H1 (cell line): ENCODE measurements at regions not wholly inside any gene's neighbourhood (a gene's known extent, or its start where the extent isn't known, plus 50 kb on each side); places are given as distances from the start of the nearest gene placed in this dataset.

Experiments used
- CTCF ChIA-PET: fragments of 300-600 bp; sonication (Branson Sonifier 250); formaldehyde crosslinking; loops from one replicate; lab custom pipeline; 2021; ENCODE audit not compliant: partially characterized antibody; lab: Charles Lee
- POLR2A ChIA-PET: fragments of 300-600 bp; sonication (Branson Sonifier 250); formaldehyde crosslinking; loops from one replicate; lab custom pipeline; 2021; ENCODE audit warnings: inconsistent platforms; ENCODE audit not compliant: partially characterized antibody; lab: Charles Lee
- DNase-seq, 2 experiments: peaks; one replicate each; pipeline versions ENCODE4 v3.0.0 to v3.0.0-alpha.2; 2010 to 2022; ENCODE audit warnings: low spot score in 2 of 2, low read depth in 1 of 2, mixed read lengths in 1 of 2
- FAIRE-seq: peaks from 2 replicates; lab custom pipeline; 2011; peaks lifted over from hg19 to GRCh38; lab: Jason Lieb, UNC
- H2AFZ ChIP-seq: 2 replicates; pipeline ENCODE4 v1.8.1; 2012; ENCODE audit warnings: low read length, inconsistent platforms
- H2AK5ac ChIP-seq: 2 replicates; pipeline ENCODE4 v1.6.1; 2013; ENCODE audit warnings: low read depth, low read length
- H2BK120ac ChIP-seq: replicated peaks from 2 replicates; pipeline ENCODE3; 2013; ENCODE audit warnings: low read depth, low read length, inconsistent platforms
- H2BK12ac ChIP-seq: 2 replicates; pipeline ENCODE4 v1.6.1; 2013; ENCODE audit warnings: low read depth, low read length
- H2BK15ac ChIP-seq: 2 replicates; pipeline ENCODE4 v1.6.1; 2013; ENCODE audit warnings: low read length
- H2BK20ac ChIP-seq: 2 replicates; pipeline ENCODE4 v1.6.1; 2013; ENCODE audit warnings: low read length
- H2BK5ac ChIP-seq: 2 replicates; pipeline ENCODE4 v1.6.1; 2013; ENCODE audit warnings: low read depth, low read length
- H3K14ac ChIP-seq: 2 replicates; pipeline ENCODE4 v1.6.1; 2013; ENCODE audit warnings: inconsistent platforms; ENCODE audit not compliant: insufficient read length
- H3K18ac ChIP-seq: 2 replicates; pipeline ENCODE4 v1.6.1; 2013; ENCODE audit warnings: low read length; ENCODE audit errors: extremely low read depth
- H3K23ac ChIP-seq: 2 replicates; pipeline ENCODE4 v1.6.1; 2013; ENCODE audit warnings: inconsistent platforms; ENCODE audit not compliant: insufficient read length
- H3K23me2 ChIP-seq: 2 replicates; pipeline ENCODE4 v1.6.1; 2013; ENCODE audit warnings: low read depth, low read length
- H3K27ac ChIP-seq: 2 replicates; pipeline ENCODE4 v1.6.1; 2011; ENCODE audit warnings: low read depth, low read length, inconsistent platforms
- H3K27me3 ChIP-seq, 4 experiments: replicated peaks in 1 of 4; 1 replicate in 1 of 4; 2 replicates in 3 of 4; pipeline versions ENCODE4 v1.6.1 to v1.8.1; 2011 to 2013; ENCODE audit warnings: low read length in 3 of 4, mild to moderate bottlenecking in 3 of 4, inconsistent platforms in 2 of 4, mixed read lengths in 2 of 4, moderate library complexity in 1 of 4; ENCODE audit not compliant: control insufficient read depth in 3 of 4, insufficient read depth in 3 of 4; ENCODE audit errors: extremely low read depth in 1 of 4
- H3K36me3 ChIP-seq, 4 experiments: 2 replicates each; pipeline versions ENCODE4 v1.6.1 to v1.8.1; 2011 to 2013; ENCODE audit warnings: mild to moderate bottlenecking in 4 of 4, low read length in 3 of 4, moderate library complexity in 2 of 4, control low read depth in 1 of 4, inconsistent platforms in 1 of 4; ENCODE audit not compliant: insufficient read depth in 4 of 4, control insufficient read depth in 2 of 4
- H3K4ac ChIP-seq: replicated peaks from 2 replicates; pipeline ENCODE3; 2013; ENCODE audit warnings: low read length, low read depth, mixed read lengths, inconsistent platforms; ENCODE audit not compliant: insufficient read length
- H3K4me1 ChIP-seq, 4 experiments: replicated peaks in 1 of 4; 1 replicate in 1 of 4; 2 replicates in 3 of 4; pipeline versions ENCODE4 v1.6.1 to v1.8.1; 2011 to 2013; ENCODE audit warnings: low read length in 3 of 4, inconsistent platforms in 2 of 4, mixed read lengths in 1 of 4; ENCODE audit not compliant: insufficient read depth in 4 of 4, control insufficient read depth in 3 of 4
- H3K4me2 ChIP-seq, 2 experiments: 2 replicates each; pipeline versions ENCODE4 v1.6.1 to v1.8.1; 2011 to 2013; ENCODE audit warnings: low read depth in 2 of 2, low read length in 2 of 2, control low read depth in 1 of 2, inconsistent platforms in 1 of 2, mild to moderate bottlenecking in 1 of 2; ENCODE audit not compliant: insufficient read depth in 1 of 2
- H3K4me3 ChIP-seq, 4 experiments: fragments of 200-600, 300-600 bp in 1 of 4; sonication (generic), shearing (Covaris generic), sonication (Bioruptor Twin) in 1 of 4; 2 replicates each; pipeline versions ENCODE4 v1.5.1 to v1.8.1; 2011 to 2016; ENCODE audit warnings: low read length in 4 of 4, low read depth in 3 of 4, control low read depth in 2 of 4, inconsistent platforms in 2 of 4, mild to moderate bottlenecking in 2 of 4, mixed read lengths in 1 of 4, moderate library complexity in 1 of 4; ENCODE audit not compliant: insufficient read depth in 2 of 4; ENCODE audit errors: extremely low read depth in 1 of 4
- H3K56ac ChIP-seq: replicated peaks from 2 replicates; pipeline ENCODE3; 2013; ENCODE audit warnings: low read depth, mild to moderate bottlenecking, mixed read lengths, low read length, inconsistent platforms; ENCODE audit not compliant: insufficient read length
- H3K79me1 ChIP-seq: 2 replicates; pipeline ENCODE4 v1.6.1; 2013; ENCODE audit warnings: low read depth, low read length, control low read depth
- H3K79me2 ChIP-seq, 2 experiments: 2 replicates each; pipeline versions ENCODE4 v1.6.1 to v1.8.1; 2012 to 2013; ENCODE audit warnings: low read length in 2 of 2, mild to moderate bottlenecking in 2 of 2, inconsistent platforms in 1 of 2; ENCODE audit not compliant: insufficient read depth in 2 of 2, control insufficient read depth in 1 of 2
- H3K9ac ChIP-seq, 4 experiments: replicated peaks in 1 of 4; 1 replicate in 1 of 4; 2 replicates in 3 of 4; pipeline versions ENCODE4 v1.6.1 to v1.8.1; 2011 to 2013; ENCODE audit warnings: low read depth in 3 of 4, low read length in 3 of 4, control low read depth in 2 of 4, mild to moderate bottlenecking in 2 of 4, moderate library complexity in 2 of 4, inconsistent platforms in 1 of 4; ENCODE audit errors: extremely low read depth in 1 of 4
- H3K9me3 ChIP-seq, 2 experiments: 2 replicates each; pipeline versions ENCODE4 v1.6.1 to v1.8.1; 2012 to 2013; ENCODE audit warnings: mild to moderate bottlenecking in 2 of 2, moderate library complexity in 2 of 2, control low read depth in 1 of 2, inconsistent platforms in 1 of 2, low read depth in 1 of 2, low read length in 1 of 2, mixed read lengths in 1 of 2; ENCODE audit not compliant: insufficient read depth in 2 of 2
- H4K20me1 ChIP-seq, 2 experiments: replicated peaks in 1 of 2; 2 replicates each; pipeline versions ENCODE3 to v1.8.1; 2011 to 2013; ENCODE audit warnings: inconsistent platforms in 2 of 2, low read length in 2 of 2, mild to moderate bottlenecking in 1 of 2; ENCODE audit not compliant: insufficient read depth in 2 of 2, control insufficient read depth in 1 of 2
- H4K5ac ChIP-seq: 2 replicates; pipeline ENCODE4 v1.6.1; 2013; ENCODE audit warnings: low read length, low read depth, mixed read lengths, inconsistent platforms; ENCODE audit not compliant: insufficient read length
- H4K8ac ChIP-seq: 2 replicates; pipeline ENCODE4 v1.8.0; 2013; ENCODE audit warnings: mild to moderate bottlenecking, moderate library complexity, low read length, inconsistent platforms; ENCODE audit not compliant: insufficient read depth; ENCODE audit errors: extremely low read depth
- H4K91ac ChIP-seq: replicated peaks from 2 replicates; pipeline ENCODE3; 2013; ENCODE audit warnings: low read length, mixed read lengths, inconsistent platforms; ENCODE audit not compliant: insufficient read length
- ASH2L ChIP-seq: fragments of 200-600, 300-600 bp; sonication (generic); IDR thresholded peaks from one replicate; pipeline ENCODE4 v1.7.1; 2017; ENCODE audit warnings: low read length
- BACH1 ChIP-seq: IDR thresholded peaks from 2 replicates; pipeline ENCODE4 v1.6.1; 2012; ENCODE audit warnings: low read length, improper control_type of control experiment
- CEBPB ChIP-seq: IDR thresholded peaks from 2 replicates; pipeline ENCODE4 v1.6.1; 2012; ENCODE audit warnings: low read depth, low read length
- JUN ChIP-seq: IDR thresholded peaks from 2 replicates; pipeline ENCODE4 v1.6.1; 2011; ENCODE audit warnings: low read depth, mild to moderate bottlenecking, improper control_type of control experiment, low read length
- NRF1 ChIP-seq: IDR thresholded peaks from 2 replicates; pipeline ENCODE4 v1.6.1; 2011; ENCODE audit warnings: mild to moderate bottlenecking, low read depth, low read length, improper control_type of control experiment
- PHF8 ChIP-seq: fragments of 200-600 bp; sonication (generic); conservative IDR thresholded peaks from 2 replicates; pipeline ENCODE4 v1.7.1; 2012; ENCODE audit warnings: low read depth, mild to moderate bottlenecking, inconsistent platforms, low read length, moderate library complexity
- RNF2 ChIP-seq: fragments of 200-900, 300-1000 bp; sonication (generic); IDR thresholded peaks from 2 replicates; pipeline ENCODE4 v1.7.1; 2016; ENCODE audit warnings: borderline replicate concordance, low read depth, mild to moderate bottlenecking, antibody characterized with exemption, low read length; ENCODE audit not compliant: poor library complexity, severe bottlenecking; ENCODE audit errors: missing control alignments
- SIX5 ChIP-seq: IDR thresholded peaks from 2 replicates; pipeline ENCODE4 v1.6.1; 2011; ENCODE audit warnings: mild to moderate bottlenecking, low read depth, low read length
- SP1 ChIP-seq: IDR thresholded peaks from 2 replicates; pipeline ENCODE4 v1.6.1; 2011; ENCODE audit warnings: low read depth, low read length
- SP4 ChIP-seq: IDR thresholded peaks from 2 replicates; pipeline ENCODE4 v1.6.1; 2012; ENCODE audit warnings: low read length, inconsistent platforms
- TAF1 ChIP-seq: IDR thresholded peaks from 2 replicates; pipeline ENCODE4 v1.6.1; 2011; ENCODE audit warnings: mild to moderate bottlenecking, low read depth, low read length
- TAF7 ChIP-seq: optimal IDR thresholded peaks from 2 replicates; pipeline ENCODE3; 2011; ENCODE audit warnings: low read depth, mild to moderate bottlenecking, inconsistent platforms, low read length, moderate library complexity, borderline replicate concordance
- YY1 ChIP-seq: IDR thresholded peaks from 2 replicates; pipeline ENCODE4 v1.6.1; 2011; ENCODE audit warnings: low read depth, mild to moderate bottlenecking, low read length
- WGBS, 2 experiments: shearing (Covaris generic) in 1 of 2; methylation state at CpG; one replicate each; pipeline versions ENCODE4 v1.1.6 to v1.1.7; 2013 to 2015; ENCODE audit warnings: low lambda C conversion rate in 2 of 2, mixed read lengths in 2 of 2, inconsistent platforms in 1 of 2, low coverage in 1 of 2, missing lambda C conversion rate in 1 of 2; ENCODE audit not compliant: insufficient replicate concordance in 2 of 2, insufficient coverage in 1 of 2, insufficient read length in 1 of 2; ENCODE audit errors: extremely low coverage in 1 of 2, missing lambda C conversion rate in 1 of 2; 5-methylcytosine and 5-hydroxymethylcytosine counted together
- TF ChIP-seq, protein P1 (sequence below): IDR thresholded peaks from 2 replicates; pipeline ENCODE4 v1.6.1; 2011; ENCODE audit warnings: low read length, improper control_type of control experiment

GRCh38 chr11:115737875-115738274 lies 233.7 kb upstream of the CADM1 start:
- no peak overlapping the region for H3K4ac ChIP-seq
- H3K27ac ChIP-seq, result no peak overlapping the region
- WGBS, 2 experiments, result 100% methylated on average over 1 of the region's 1 CpG; no CpG with 5 or more reads in 1 of the 2 experiments
- no peaks in the 10 kb centered on the region for H4K20me1 ChIP-seq
- no peaks in the 10 kb centered on the region for H3K23me2 ChIP-seq
- no peak overlapping the region for H2BK20ac ChIP-seq
- H3K14ac ChIP-seq, result no peak overlapping the region
- H3K4me2 ChIP-seq, result no peak overlapping the region
- H3K4me1 ChIP-seq, result peaks cover 2 to 7% (median 4%) of the 10 kb centered on the region in 4 experiments; a peak in 4 of 7 replicates
- H3K23ac ChIP-seq, result no peak overlapping the region
- no peak overlapping the region for H4K5ac ChIP-seq
- H3K56ac ChIP-seq, result no peak overlapping the region
- H2BK15ac ChIP-seq, result no peak overlapping the region
- no peak overlapping the region for H4K91ac ChIP-seq
- no peak overlapping the region for H2BK12ac ChIP-seq
- no peaks in the 10 kb centered on the region for H3K79me2 ChIP-seq
- H3K18ac ChIP-seq, result no peak overlapping the region
- H3K9me3 ChIP-seq, result no peaks in the 10 kb centered on the region
- ChIA-PET POLR2A (no interaction called here), CTCF (interaction anchor here (0.5 kb wide), 1 partner anchor 252 kb away, joined by 3 read pairs; no protein-coding TSS in a partner anchor)
- H3K4me3 ChIP-seq, result no peak overlapping the region
- no peaks in the 10 kb centered on the region; a peak in 3 of 7 replicates for H3K27me3 ChIP-seq
- H4K8ac ChIP-seq, result no peak overlapping the region
- H2BK120ac ChIP-seq, result no peak overlapping the region
- no peak overlapping the region for H2BK5ac ChIP-seq
- DNase-seq, result no peak
- FAIRE-seq, result no peak
- H3K36me3 ChIP-seq, result no peaks in the 10 kb centered on the region
- no peaks in the 10 kb centered on the region for H3K79me1 ChIP-seq
- H3K9ac ChIP-seq, result no peak overlapping the region
- no peak overlapping the region for H2AFZ ChIP-seq
- no peak overlapping the region for H2AK5ac ChIP-seq
- no peak for TF ChIP-seq JUN
- no peak for TF ChIP-seq CEBPB
- no peak for TF ChIP-seq SP4
- no peak for TF ChIP-seq TAF7
- TF ChIP-seq, protein P1, sequence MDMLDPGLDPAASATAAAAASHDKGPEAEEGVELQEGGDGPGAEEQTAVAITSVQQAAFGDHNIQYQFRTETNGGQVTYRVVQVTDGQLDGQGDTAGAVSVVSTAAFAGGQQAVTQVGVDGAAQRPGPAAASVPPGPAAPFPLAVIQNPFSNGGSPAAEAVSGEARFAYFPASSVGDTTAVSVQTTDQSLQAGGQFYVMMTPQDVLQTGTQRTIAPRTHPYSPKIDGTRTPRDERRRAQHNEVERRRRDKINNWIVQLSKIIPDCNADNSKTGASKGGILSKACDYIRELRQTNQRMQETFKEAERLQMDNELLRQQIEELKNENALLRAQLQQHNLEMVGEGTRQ, result no peak
- TF ChIP-seq ASH2L, result no peak
- no peak for TF ChIP-seq SIX5
- no peak for TF ChIP-seq TAF1
- no peak for TF ChIP-seq NRF1
- no peak for TF ChIP-seq PHF8
- no peak for TF ChIP-seq SP1
- no peak for TF ChIP-seq RNF2
- no peak for TF ChIP-seq BACH1
- TF ChIP-seq YY1, result no peak
